Aorta (tissue), 5 donors: ENCODE measurements at regions not wholly inside any gene's neighbourhood (a gene's known extent, or its start where the extent isn't known, plus 50 kb on each side); places are given as distances from the start of the nearest gene placed in this dataset.
"Not testable (repeated sequence)": the region's sequence is repeated elsewhere in the genome, so short reads cannot be mapped to it uniquely, and the experiment has no call there.

Experiments used
- ATAC-seq: fragments of 200-7000 bp; cut with Tn5 transposase; one replicate; pipeline ENCODE4 v1.9.1; 2022; ENCODE audit warnings: moderate library complexity; ENCODE audit not compliant: low FRiP score
- DNase-seq, 2 donors: peaks; one replicate each; pipeline ENCODE4 v3.0.0-alpha.2; 2020
- H3K27ac ChIP-seq, 2 donors: one replicate each; pipeline ENCODE4 v1.5.1; 2013; ENCODE audit warnings: low read length in 2 of 2, mild to moderate bottlenecking in 2 of 2, moderate library complexity in 2 of 2, control low read depth in 1 of 2, inconsistent platforms in 1 of 2, low read depth in 1 of 2
- H3K27me3 ChIP-seq, 2 donors: one replicate each; pipeline ENCODE4 v1.6.1; 2013; ENCODE audit warnings: control low read depth in 1 of 2, low read length in 1 of 2, mild to moderate bottlenecking in 1 of 2, moderate library complexity in 1 of 2; ENCODE audit not compliant: insufficient read depth in 2 of 2, control insufficient read depth in 1 of 2
- H3K36me3 ChIP-seq, 2 donors: one replicate each; pipeline ENCODE4 v1.6.1; 2013; ENCODE audit warnings: control low read depth in 1 of 2, low read length in 1 of 2, mild to moderate bottlenecking in 1 of 2; ENCODE audit not compliant: insufficient read depth in 2 of 2, control insufficient read depth in 1 of 2
- H3K4me1 ChIP-seq, 2 donors: one replicate each; pipeline ENCODE4 v1.6.1; 2013; ENCODE audit warnings: low read length in 2 of 2, control low read depth in 1 of 2, mild to moderate bottlenecking in 1 of 2, moderate library complexity in 1 of 2; ENCODE audit not compliant: insufficient read depth in 2 of 2, control insufficient read depth in 1 of 2
- H3K4me3 ChIP-seq, 2 donors: one replicate each; pipeline ENCODE4 v1.5.1; 2013; ENCODE audit warnings: low read length in 2 of 2, control low read depth in 1 of 2, mild to moderate bottlenecking in 1 of 2
- H3K9me3 ChIP-seq: one replicate; pipeline ENCODE4 v1.6.1; 2013; ENCODE audit warnings: mild to moderate bottlenecking, low read length; ENCODE audit not compliant: control insufficient read depth
- WGBS, 2 donors: extraction: QIAGEN DNeasy Blood & Tissue Kit; methylation state at CpG; one replicate each; pipeline ENCODE4 v1.1.7; 2013; 5-methylcytosine and 5-hydroxymethylcytosine counted together
- intact Hi-C, 2 donors: fragments of 100-400 bp; cut with DNase I; formaldehyde crosslinking; loops; one replicate each; pipeline versions ENCODE4 v1.14.2 to v1.15.0; 2022
- donor health status: healthy with polysubstance abuse.
- donor health status: Bipolar disorder and iron deficiency.
- donor health status: DM: no; HTN: no; CAD: no.
- donor health status: DM: no; HTN: no; CAD: no.
- donor health status: DM: yes; HTN: yes; CAD: no.

- H3K27ac ChIP-seq = no peak overlapping the region
- intact Hi-C loops = no loop called here
- 85 to 87% methylated on average over 3 of the region's 3 CpGs for WGBS, 2 donors
- no peaks in the 10 kb centered on the region for H3K27me3 ChIP-seq
- no peaks in the 10 kb centered on the region for H3K9me3 ChIP-seq
- no peaks in the 10 kb centered on the region for H3K36me3 ChIP-seq
- DNase-seq (no peak), ATAC-seq (no peak)
- no peaks in the 10 kb centered on the region for H3K4me1 ChIP-seq
- no peak overlapping the region for H3K4me3 ChIP-seq
Observed at GRCh38 chr3:94365006-94365405, 302.1 kb downstream of the NSUN3 start.

GRCh38 chr3:94372026-94372425 is 309.2 kb downstream of the NSUN3 start:
- no peaks in the 10 kb centered on the region for H3K27me3 ChIP-seq
- DNase-seq (no peak), ATAC-seq (no peak)
- no peaks in the 10 kb centered on the region for H3K36me3 ChIP-seq
- no peaks in the 10 kb centered on the region for H3K9me3 ChIP-seq
- H3K27ac ChIP-seq = no peak overlapping the region
- H3K4me3 ChIP-seq = no peak overlapping the region
- no peaks in the 10 kb centered on the region for H3K4me1 ChIP-seq
- intact Hi-C loops = no loop called here

GRCh38 chr3:94373456-94373855 is 310.6 kb downstream of the NSUN3 start:
- intact Hi-C loops = no loop called here
- ATAC-seq (no peak), DNase-seq (no peak)
- H3K4me1 ChIP-seq = no peaks in the 10 kb centered on the region
- H3K36me3 ChIP-seq = no peaks in the 10 kb centered on the region
- no peak overlapping the region for H3K27ac ChIP-seq
- H3K27me3 ChIP-seq = no peaks in the 10 kb centered on the region
- H3K9me3 ChIP-seq = no peaks in the 10 kb centered on the region
- H3K4me3 ChIP-seq = no peak overlapping the region

GRCh38 chr3:94374439-94375161 is 311.7 kb downstream of the NSUN3 start:
- H3K4me3 ChIP-seq = no peak overlapping the region
- no peak for ATAC-seq
- WGBS, 2 donors = 67 to 73% methylated on average over 1 of the region's 1 CpG

GRCh38 chr3:94377123-94377696 is 314.3 kb downstream of the NSUN3 start:
- H3K4me1 ChIP-seq, H3K27ac ChIP-seq, DNase-seq, ATAC-seq, H3K27me3 ChIP-seq, H3K4me3 ChIP-seq, intact Hi-C loops, H3K36me3 ChIP-seq, H3K9me3 ChIP-seq: not testable (repeated sequence)
- WGBS, 2 donors = 67 to 74% methylated on average over 3 of the region's 3 CpGs

More at GRCh38 chr3:94374439-94375161, 311.7 kb downstream of the NSUN3 start:
- Histone ChIP-seq H3K9me3 (no peaks in the 10 kb centered on the region), H3K4me1 (no peaks in the 10 kb centered on the region), H3K36me3 (no peaks in the 10 kb centered on the region), H3K27ac (no peak overlapping the region), H3K27me3 (no peaks in the 10 kb centered on the region)
- no peak for DNase-seq
- intact Hi-C loops = no loop called here

GRCh38 chr3:94377863-94378262 is 315.0 kb downstream of the NSUN3 start:
- H3K36me3 ChIP-seq, H3K9me3 ChIP-seq, DNase-seq, H3K27me3 ChIP-seq, ATAC-seq, H3K27ac ChIP-seq, H3K4me1 ChIP-seq, intact Hi-C loops, H3K4me3 ChIP-seq: not testable (repeated sequence)
- WGBS, 2 donors = 81 to 88% methylated on average over 3 of the region's 3 CpGs

- Histone ChIP-seq H3K4me1 (no peaks in the 10 kb centered on the region), H3K9me3 (no peaks in the 10 kb centered on the region), H3K27ac (no peak overlapping the region), H3K27me3 (no peaks in the 10 kb centered on the region), H3K4me3 (no peak overlapping the region), H3K36me3 (no peaks in the 10 kb centered on the region)
- intact Hi-C loops = no loop called here
- DNase-seq (no peak), ATAC-seq (no peak)
- WGBS, 2 donors = 79 to 88% methylated on average over 1 of the region's 1 CpG
Observed at GRCh38 chr3:94378322-94378721, 315.5 kb downstream of the NSUN3 start.

GRCh38 chr3:94379264-94379663 is 316.4 kb downstream of the NSUN3 start:
- no peak overlapping the region for H3K27ac ChIP-seq
- DNase-seq (no peak), ATAC-seq (no peak)
- no peaks in the 10 kb centered on the region for H3K36me3 ChIP-seq
- H3K9me3 ChIP-seq = no peaks in the 10 kb centered on the region
- 89 to 93% methylated on average over 2 of the region's 2 CpGs for WGBS, 2 donors
- no peaks in the 10 kb centered on the region for H3K27me3 ChIP-seq
- intact Hi-C loops = no loop called here
- no peak overlapping the region for H3K4me3 ChIP-seq
- H3K4me1 ChIP-seq = no peaks in the 10 kb centered on the region

GRCh38 chr3:94394885-94395284 is 332.0 kb downstream of the NSUN3 start:
- ATAC-seq (no peak), DNase-seq (no peak)
- Histone ChIP-seq H3K4me1 (no peaks in the 10 kb centered on the region), H3K27ac (no peak overlapping the region), H3K27me3 (no peaks in the 10 kb centered on the region), H3K36me3 (no peaks in the 10 kb centered on the region), H3K9me3 (no peaks in the 10 kb centered on the region), H3K4me3 (no peak overlapping the region)
- intact Hi-C loops = no loop called here
- WGBS, 2 donors = 28% methylated on average over 5 of the region's 5 CpGs
